OCI-LY7 (cell line): ENCODE measurements at regions not wholly inside any gene's neighbourhood (a gene's known extent, or its start where the extent isn't known, plus 50 kb on each side); places are given as distances from the start of the nearest gene placed in this dataset.

Experiments
- CTCF ChIP-seq: fragments of 200-600 bp; sonication (generic); conservative IDR thresholded peaks from 2 replicates; pipeline ENCODE4 v1.5.1; 2014; ENCODE audit warnings: mild to moderate bottlenecking, antibody characterized with exemption, low read length, moderate library complexity, mixed read lengths
- EZH2phosphoT487 ChIP-seq: fragments of 200-600 bp; sonication (generic); IDR thresholded peaks from 2 replicates; pipeline ENCODE4 v1.6.1; 2018; ENCODE audit warnings: low read depth, borderline replicate concordance, mild to moderate bottlenecking, mixed run types, antibody characterized with exemption, low read length, moderate library complexity, mixed read lengths

- no peak for TF ChIP-seq CTCF
- no peak for TF ChIP-seq EZH2phosphoT487
Observed at GRCh38 chr9:30900706-30901105, 1483.7 kb upstream of the ACO1 start.
